Astrocyte (in vitro differentiated cells and primary cell): ENCODE measurements at regions not wholly inside any gene's neighbourhood (a gene's known extent, or its start where the extent isn't known, plus 50 kb on each side); places are given as distances from the start of the nearest gene placed in this dataset.

Experiments
- DNase-seq: peaks from one replicate; pipeline ENCODE4 v3.0.0-alpha.2; 2010; ENCODE audit warnings: low read depth
- FAIRE-seq: peaks from 2 replicates; lab custom pipeline; 2011; peaks lifted over from hg19 to GRCh38; lab: Jason Lieb, UNC
- H2AFZ ChIP-seq: 2 replicates; pipeline ENCODE4 v1.6.0; 2012; ENCODE audit warnings: low read depth, low read length, inconsistent platforms
- H3K27ac ChIP-seq: 2 replicates; pipeline ENCODE4 v1.5.1; 2011; ENCODE audit warnings: low read depth, low read length, inconsistent platforms
- H3K27me3 ChIP-seq: 2 replicates; pipeline ENCODE4 v1.6.0; 2011; ENCODE audit warnings: low read length, inconsistent platforms; ENCODE audit not compliant: insufficient read depth
- H3K36me3 ChIP-seq: 2 replicates; pipeline ENCODE4 v1.5.1; 2011; ENCODE audit warnings: low read length, inconsistent platforms; ENCODE audit not compliant: insufficient read depth
- H3K4me1 ChIP-seq: 2 replicates; pipeline ENCODE4 v1.5.1; 2011; ENCODE audit warnings: low read length, inconsistent platforms; ENCODE audit not compliant: insufficient read depth
- H3K4me2 ChIP-seq: 2 replicates; pipeline ENCODE4 v1.6.0; 2012; ENCODE audit warnings: low read length, inconsistent platforms
- H3K4me3 ChIP-seq: 2 replicates; pipeline ENCODE4 v1.5.1; 2011; ENCODE audit warnings: low read depth, mild to moderate bottlenecking, low read length, inconsistent platforms; ENCODE audit not compliant: insufficient read depth
- H3K79me2 ChIP-seq: 2 replicates; pipeline ENCODE4 v1.6.0; 2012; ENCODE audit warnings: mild to moderate bottlenecking, low read length, inconsistent platforms; ENCODE audit not compliant: insufficient read depth
- H3K9ac ChIP-seq: 2 replicates; pipeline ENCODE4 v1.6.0; 2012; ENCODE audit warnings: mild to moderate bottlenecking, low read length, inconsistent platforms
- H3K9me3 ChIP-seq: 2 replicates; pipeline ENCODE4 v1.5.1; 2012; ENCODE audit warnings: low read depth, mild to moderate bottlenecking, low read length, inconsistent platforms; ENCODE audit not compliant: insufficient read depth
- H4K20me1 ChIP-seq: 2 replicates; pipeline ENCODE4 v1.6.0; 2012; ENCODE audit warnings: low read length, inconsistent platforms; ENCODE audit not compliant: insufficient read depth
- H3K27ac Mint-ChIP-seq: one replicate; pipeline ENCODE4 v1.8.0; 2021; ENCODE audit warnings: mild to moderate bottlenecking, mixed read lengths; ENCODE audit not compliant: unreplicated experiment
- H3K27me3 Mint-ChIP-seq: one replicate; pipeline ENCODE4 v1.8.0; 2021; ENCODE audit warnings: low read depth, mixed read lengths; ENCODE audit not compliant: unreplicated experiment
- H3K36me3 Mint-ChIP-seq: one replicate; pipeline ENCODE4 v1.8.0; 2021; ENCODE audit warnings: low read depth, mixed read lengths; ENCODE audit not compliant: unreplicated experiment
- H3K4me1 Mint-ChIP-seq: one replicate; pipeline ENCODE4 v1.8.0; 2021; ENCODE audit warnings: low read depth, mixed read lengths; ENCODE audit not compliant: unreplicated experiment
- H3K4me3 Mint-ChIP-seq: one replicate; pipeline ENCODE4 v1.8.0; 2021; ENCODE audit warnings: mild to moderate bottlenecking, moderate library complexity, mixed read lengths; ENCODE audit not compliant: unreplicated experiment
- H3K9me3 Mint-ChIP-seq: one replicate; pipeline ENCODE4 v1.8.0; 2021; ENCODE audit warnings: mild to moderate bottlenecking, mixed read lengths; ENCODE audit not compliant: unreplicated experiment
- EZH2 ChIP-seq: IDR thresholded peaks from 2 replicates; pipeline ENCODE4 v1.6.1; 2012; ENCODE audit warnings: mild to moderate bottlenecking, low read length, inconsistent platforms; ENCODE audit not compliant: insufficient read depth
- TF ChIP-seq, protein P1 (sequence below): IDR thresholded peaks from 2 replicates; pipeline ENCODE4 v1.5.1; 2011; ENCODE audit warnings: low read depth, mild to moderate bottlenecking, inconsistent platforms, low read length, moderate library complexity; ENCODE audit not compliant: insufficient read depth

- Histone ChIP-seq H3K27ac (no peak overlapping the region), H3K9me3 (no peaks in the 10 kb centered on the region), H3K4me3 (no peak overlapping the region), H3K9ac (no peak overlapping the region), H3K27me3 (no peaks in the 10 kb centered on the region), H3K36me3 (no peaks in the 10 kb centered on the region), H3K79me2 (no peaks in the 10 kb centered on the region), H2AFZ (no peak overlapping the region), H3K4me1 (no peaks in the 10 kb centered on the region), H3K4me2 (no peak overlapping the region), H4K20me1 (no peaks in the 10 kb centered on the region)
- TF ChIP-seq, protein P1, sequence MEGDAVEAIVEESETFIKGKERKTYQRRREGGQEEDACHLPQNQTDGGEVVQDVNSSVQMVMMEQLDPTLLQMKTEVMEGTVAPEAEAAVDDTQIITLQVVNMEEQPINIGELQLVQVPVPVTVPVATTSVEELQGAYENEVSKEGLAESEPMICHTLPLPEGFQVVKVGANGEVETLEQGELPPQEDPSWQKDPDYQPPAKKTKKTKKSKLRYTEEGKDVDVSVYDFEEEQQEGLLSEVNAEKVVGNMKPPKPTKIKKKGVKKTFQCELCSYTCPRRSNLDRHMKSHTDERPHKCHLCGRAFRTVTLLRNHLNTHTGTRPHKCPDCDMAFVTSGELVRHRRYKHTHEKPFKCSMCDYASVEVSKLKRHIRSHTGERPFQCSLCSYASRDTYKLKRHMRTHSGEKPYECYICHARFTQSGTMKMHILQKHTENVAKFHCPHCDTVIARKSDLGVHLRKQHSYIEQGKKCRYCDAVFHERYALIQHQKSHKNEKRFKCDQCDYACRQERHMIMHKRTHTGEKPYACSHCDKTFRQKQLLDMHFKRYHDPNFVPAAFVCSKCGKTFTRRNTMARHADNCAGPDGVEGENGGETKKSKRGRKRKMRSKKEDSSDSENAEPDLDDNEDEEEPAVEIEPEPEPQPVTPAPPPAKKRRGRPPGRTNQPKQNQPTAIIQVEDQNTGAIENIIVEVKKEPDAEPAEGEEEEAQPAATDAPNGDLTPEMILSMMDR = no peak
- no peak for TF ChIP-seq EZH2
- FAIRE-seq (no peak), DNase-seq (no peak)
- Mint-ChIP-seq H3K4me3 (no peak overlapping the region), H3K27ac (no peak overlapping the region), H3K9me3 (no peaks in the 10 kb centered on the region), H3K4me1 (no peaks in the 10 kb centered on the region), H3K27me3 (no peaks in the 10 kb centered on the region), H3K36me3 (no peaks in the 10 kb centered on the region)
Measured at GRCh38 chr1:106637566-106637965, 418.9 kb upstream of the PRMT6 start.

DNA sequence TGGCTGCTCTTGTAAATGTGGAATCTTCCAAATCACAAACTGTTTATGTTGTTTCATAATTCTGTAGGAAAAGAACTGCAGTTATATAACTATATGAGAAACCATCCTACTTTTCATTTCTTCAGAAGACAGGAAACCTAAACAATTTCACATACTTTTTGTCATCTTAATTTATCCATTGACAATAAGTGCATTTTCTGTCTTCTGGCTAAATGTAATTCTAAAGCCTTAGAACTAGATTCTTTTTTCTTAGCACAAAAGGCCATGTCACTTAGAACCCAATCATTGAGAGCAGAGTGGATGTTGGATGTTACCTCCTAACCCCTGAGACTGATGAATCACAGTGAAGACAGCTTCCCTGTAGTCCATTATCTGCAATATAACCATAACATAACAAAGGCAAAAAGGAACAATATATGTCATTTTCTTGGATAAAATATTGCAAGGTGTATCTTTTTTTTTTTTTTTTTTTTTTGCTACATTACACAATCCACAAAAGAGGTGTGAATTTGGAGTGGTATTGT, 410.2 kb upstream of the PRMT6 start:
- Mint-ChIP-seq H3K27me3 (no peaks in the 10 kb centered on the region), H3K36me3 (no peaks in the 10 kb centered on the region), H3K4me1 (no peaks in the 10 kb centered on the region), H3K4me3 (no peak overlapping the region), H3K27ac (no peak overlapping the region), H3K9me3 (no peaks in the 10 kb centered on the region)
- Histone ChIP-seq H3K4me2 (no peak overlapping the region), H2AFZ (no peak overlapping the region), H3K4me1 (no peaks in the 10 kb centered on the region), H3K4me3 (no peak overlapping the region), H3K36me3 (no peaks in the 10 kb centered on the region), H3K79me2 (no peaks in the 10 kb centered on the region), H3K9ac (no peak overlapping the region), H4K20me1 (no peaks in the 10 kb centered on the region), H3K9me3 (no peaks in the 10 kb centered on the region), H3K27me3 (no peaks in the 10 kb centered on the region), H3K27ac (no peak overlapping the region)
- TF ChIP-seq, protein P1 = no peak
- no peak for TF ChIP-seq EZH2
- FAIRE-seq (no peak), DNase-seq (no peak)

GRCh38 chr1:106646816-106647215, 409.7 kb upstream of the PRMT6 start:
- H3K36me3 ChIP-seq = no peaks in the 10 kb centered on the region
- no peak overlapping the region for H3K4me3 Mint-ChIP-seq
- H3K9me3 Mint-ChIP-seq = no peaks in the 10 kb centered on the region

More at GRCh38 chr1:106646816-106647215, 409.7 kb upstream of the PRMT6 start:
- TF ChIP-seq, protein P1 = no peak
- TF ChIP-seq EZH2 = no peak
- Mint-ChIP-seq H3K27me3 (no peaks in the 10 kb centered on the region), H3K36me3 (no peaks in the 10 kb centered on the region), H3K4me1 (no peaks in the 10 kb centered on the region), H3K27ac (no peak overlapping the region)
- Histone ChIP-seq H3K9ac (no peak overlapping the region), H3K27me3 (no peaks in the 10 kb centered on the region), H3K9me3 (no peaks in the 10 kb centered on the region), H3K27ac (no peak overlapping the region), H3K79me2 (no peaks in the 10 kb centered on the region), H3K4me3 (no peak overlapping the region), H3K4me1 (no peaks in the 10 kb centered on the region), H2AFZ (no peak overlapping the region), H4K20me1 (no peaks in the 10 kb centered on the region), H3K4me2 (no peak overlapping the region)
- FAIRE-seq = no peak
- no peak for DNase-seq
